ENCODE measurements at regions not wholly inside any gene's neighbourhood (a gene's known extent, or its start where the extent isn't known, plus 50 kb on each side); places are given as distances from the start of the nearest gene placed in this dataset.

GRCh38 chr7:145489609-145490008 lies 627.0 kb upstream of the CNTNAP2 start:
- no peak for TF ChIP-seq NFRKB (IDR thresholded peaks at IDR 0.05)
- TF ChIP-seq FOXA1 (IDR thresholded peaks at IDR 0.05), result no peak
- TF ChIP-seq HDGF (IDR thresholded peaks at IDR 0.05; ENCODE audit: borderline replicate concordance), result no peak
- no peak for TF ChIP-seq ELF4 (IDR thresholded peaks at IDR 0.05)
- TF ChIP-seq TARDBP (IDR thresholded peaks at IDR 0.05), result no peak
- no peak for TF ChIP-seq BHLHE40 (IDR thresholded peaks at IDR 0.05; ENCODE audit: borderline replicate concordance)
- no peak for TF ChIP-seq FOXM1 (IDR thresholded peaks at IDR 0.05; ENCODE audit: borderline replicate concordance)
- no peak for TF ChIP-seq LEF1 (IDR thresholded peaks at IDR 0.05; ENCODE audit: borderline replicate concordance)
- TF ChIP-seq ZNF384 (IDR thresholded peaks at IDR 0.05), result no peak
- TF ChIP-seq FOXK2 (IDR thresholded peaks at IDR 0.05), result no peak
- no peak for TF ChIP-seq CTBP1 (IDR thresholded peaks at IDR 0.05; ENCODE audit: borderline replicate concordance)
- TF ChIP-seq, protein P1, sequence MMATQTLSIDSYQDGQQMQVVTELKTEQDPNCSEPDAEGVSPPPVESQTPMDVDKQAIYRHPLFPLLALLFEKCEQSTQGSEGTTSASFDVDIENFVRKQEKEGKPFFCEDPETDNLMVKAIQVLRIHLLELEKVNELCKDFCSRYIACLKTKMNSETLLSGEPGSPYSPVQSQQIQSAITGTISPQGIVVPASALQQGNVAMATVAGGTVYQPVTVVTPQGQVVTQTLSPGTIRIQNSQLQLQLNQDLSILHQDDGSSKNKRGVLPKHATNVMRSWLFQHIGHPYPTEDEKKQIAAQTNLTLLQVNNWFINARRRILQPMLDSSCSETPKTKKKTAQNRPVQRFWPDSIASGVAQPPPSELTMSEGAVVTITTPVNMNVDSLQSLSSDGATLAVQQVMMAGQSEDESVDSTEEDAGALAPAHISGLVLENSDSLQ (IDR thresholded peaks at IDR 0.05), result no peak
- CTCF ChIA-PET, result no interaction called here
- POLR2A ChIA-PET, result no interaction called here
- DNase-seq (ENCODE audit: extremely low spot score), result no peak

DNA sequence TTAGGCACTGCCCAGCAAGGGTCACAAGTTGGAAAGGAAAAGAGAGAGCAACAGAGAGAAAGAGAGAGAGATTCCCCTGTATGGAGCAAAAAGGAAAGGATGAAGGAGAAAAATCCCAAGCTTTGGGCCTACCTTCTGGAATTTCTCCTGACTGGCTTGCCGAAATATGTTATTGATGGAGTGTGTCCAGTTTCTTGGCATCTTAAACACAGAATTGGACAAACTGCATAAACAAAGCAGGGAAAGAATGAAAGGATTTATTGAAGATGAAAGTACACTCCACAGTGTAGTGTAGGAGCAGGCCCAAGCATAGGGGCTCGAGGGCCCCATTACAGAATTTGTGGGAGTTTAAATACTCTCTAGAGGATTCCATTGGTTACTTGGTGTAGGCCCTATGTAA lies 627.8 kb upstream of the CNTNAP2 start:
- TF ChIP-seq CTBP1 (IDR thresholded peaks at IDR 0.05; ENCODE audit: borderline replicate concordance) (no peak), ARNT (IDR thresholded peaks at IDR 0.05) (no peak), FOXA1 (IDR thresholded peaks at IDR 0.05) (no peak), L3MBTL2 (conservative IDR thresholded peaks at IDR 0.05) (no peak), TARDBP (IDR thresholded peaks at IDR 0.05) (no peak), FOXK2 (IDR thresholded peaks at IDR 0.05) (no peak), FOXM1 (IDR thresholded peaks at IDR 0.05; ENCODE audit: borderline replicate concordance) (no peak), ELF4 (IDR thresholded peaks at IDR 0.05) (no peak), BHLHE40 (IDR thresholded peaks at IDR 0.05; ENCODE audit: borderline replicate concordance) (no peak)
- TF ChIP-seq, protein P1 (IDR thresholded peaks at IDR 0.05), result no peak
- ChIA-PET CTCF (no interaction called here), POLR2A (no interaction called here)
- DNase-seq (ENCODE audit: extremely low spot score), result no peak

DNA sequence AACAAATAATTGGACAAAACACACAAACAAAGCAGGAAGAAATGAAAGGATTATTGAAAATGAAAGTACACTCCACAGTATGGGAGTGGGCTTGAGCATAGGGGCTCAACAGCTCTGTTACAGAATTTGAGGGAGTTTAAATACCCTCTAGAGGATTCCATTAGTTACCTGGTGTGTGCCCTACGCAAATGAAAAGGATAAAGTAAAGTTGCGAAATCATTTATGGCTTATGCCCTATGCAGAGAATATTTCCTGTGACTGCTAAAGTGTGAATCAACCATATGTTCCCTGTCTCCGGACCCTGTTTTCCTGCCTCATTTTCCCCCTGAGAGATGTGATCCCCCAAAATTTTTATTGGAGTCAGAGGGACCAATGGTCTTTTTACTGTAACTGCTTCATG lies 634.6 kb upstream of the CNTNAP2 start:
- CTCF ChIA-PET, result no interaction called here
- POLR2A ChIA-PET, result no interaction called here
- TF ChIP-seq TARDBP (IDR thresholded peaks at IDR 0.05) (no peak), FOXM1 (IDR thresholded peaks at IDR 0.05; ENCODE audit: borderline replicate concordance) (no peak), L3MBTL2 (conservative IDR thresholded peaks at IDR 0.05) (no peak), CTBP1 (IDR thresholded peaks at IDR 0.05; ENCODE audit: borderline replicate concordance) (no peak), NFRKB (IDR thresholded peaks at IDR 0.05) (no peak), HDGF (IDR thresholded peaks at IDR 0.05; ENCODE audit: borderline replicate concordance) (no peak), SP1 (IDR thresholded peaks at IDR 0.05) (no peak), ARNT (IDR thresholded peaks at IDR 0.05) (no peak), BHLHE40 (IDR thresholded peaks at IDR 0.05; ENCODE audit: borderline replicate concordance) (no peak), ZNF384 (IDR thresholded peaks at IDR 0.05) (no peak), SUZ12 (IDR thresholded peaks at IDR 0.05) (no peak), ELF4 (IDR thresholded peaks at IDR 0.05) (no peak), LEF1 (IDR thresholded peaks at IDR 0.05; ENCODE audit: borderline replicate concordance) (no peak)
- TF ChIP-seq, protein P1 (IDR thresholded peaks at IDR 0.05), result no peak
- no peak for DNase-seq (ENCODE audit: extremely low spot score)

DNA sequence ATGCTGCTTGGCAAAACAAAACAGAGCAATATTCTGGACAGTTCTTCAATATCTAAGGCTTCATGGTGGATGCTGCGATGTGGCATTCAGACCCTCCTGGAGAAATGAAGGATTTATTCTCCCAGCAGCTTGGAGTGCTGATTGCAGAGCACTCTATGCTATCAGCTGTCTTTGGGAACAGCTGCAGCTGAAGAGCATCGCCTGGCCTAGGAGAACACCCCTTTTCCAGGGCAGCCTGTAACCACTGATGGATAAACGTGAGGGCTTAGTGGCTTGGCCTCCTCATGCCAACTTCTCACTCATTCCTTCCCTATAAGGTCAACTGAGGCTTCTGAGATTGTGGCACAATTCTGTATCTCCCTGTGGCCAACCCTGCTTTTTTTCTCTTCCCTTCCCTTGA lies 638.1 kb upstream of the CNTNAP2 start:
- CTCF ChIA-PET, result no interaction called here
- no peak for DNase-seq (ENCODE audit: extremely low spot score)
- POLR2A ChIA-PET, result no interaction called here
- TF ChIP-seq CTBP1 (IDR thresholded peaks at IDR 0.05; ENCODE audit: borderline replicate concordance) (no peak), SP1 (IDR thresholded peaks at IDR 0.05) (no peak), TARDBP (IDR thresholded peaks at IDR 0.05) (no peak)

DNA sequence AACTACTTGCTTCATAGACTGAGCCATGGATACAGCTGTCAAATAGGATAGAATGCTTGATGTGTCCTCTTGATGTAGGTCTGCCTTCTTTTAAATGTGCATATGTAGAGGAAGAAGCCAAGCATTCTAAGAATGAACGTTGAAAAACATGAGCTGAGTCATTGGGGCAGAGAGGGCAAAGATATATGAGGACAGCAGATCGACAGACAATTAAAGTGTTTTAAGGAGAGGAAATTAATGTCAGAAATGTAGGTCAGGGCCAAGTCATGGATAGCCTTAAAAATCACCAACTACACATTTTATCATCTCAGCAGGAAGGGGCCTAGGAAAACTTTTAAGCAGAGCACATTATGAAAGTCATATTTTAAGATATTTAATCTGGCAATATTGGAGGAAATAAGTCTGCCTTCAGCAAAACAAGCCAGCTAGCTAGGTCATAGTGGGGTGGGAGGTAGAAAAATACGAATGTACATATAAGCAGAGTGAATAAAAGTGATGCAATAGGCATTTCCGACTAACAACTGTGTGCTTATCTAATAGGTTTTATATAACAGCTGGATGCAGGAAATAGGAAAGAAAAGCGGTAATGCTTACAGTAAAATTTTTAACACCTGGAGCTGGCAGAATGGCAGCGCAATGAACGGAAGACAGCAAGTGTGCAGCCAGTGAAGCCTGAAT lies 638.3 kb upstream of the TPK1 start:
- ChIA-PET CTCF (no interaction called here), POLR2A (no interaction called here)
- no peak for DNase-seq (ENCODE audit: extremely low spot score)
- TF ChIP-seq, protein P1 (IDR thresholded peaks at IDR 0.05), result no peak
- TF ChIP-seq FOXM1 (IDR thresholded peaks at IDR 0.05; ENCODE audit: borderline replicate concordance) (no peak), BHLHE40 (IDR thresholded peaks at IDR 0.05; ENCODE audit: borderline replicate concordance) (no peak), ARNT (IDR thresholded peaks at IDR 0.05) (no peak), HDGF (IDR thresholded peaks at IDR 0.05; ENCODE audit: borderline replicate concordance) (no peak), FOXA1 (IDR thresholded peaks at IDR 0.05) (no peak), L3MBTL2 (conservative IDR thresholded peaks at IDR 0.05) (no peak), LEF1 (IDR thresholded peaks at IDR 0.05; ENCODE audit: borderline replicate concordance) (no peak), ZNF384 (IDR thresholded peaks at IDR 0.05) (no peak), NFRKB (IDR thresholded peaks at IDR 0.05) (no peak), TARDBP (IDR thresholded peaks at IDR 0.05) (no peak), FOXK2 (IDR thresholded peaks at IDR 0.05) (no peak), CTBP1 (IDR thresholded peaks at IDR 0.05; ENCODE audit: borderline replicate concordance) (no peak), SUZ12 (IDR thresholded peaks at IDR 0.05) (no peak)

DNA sequence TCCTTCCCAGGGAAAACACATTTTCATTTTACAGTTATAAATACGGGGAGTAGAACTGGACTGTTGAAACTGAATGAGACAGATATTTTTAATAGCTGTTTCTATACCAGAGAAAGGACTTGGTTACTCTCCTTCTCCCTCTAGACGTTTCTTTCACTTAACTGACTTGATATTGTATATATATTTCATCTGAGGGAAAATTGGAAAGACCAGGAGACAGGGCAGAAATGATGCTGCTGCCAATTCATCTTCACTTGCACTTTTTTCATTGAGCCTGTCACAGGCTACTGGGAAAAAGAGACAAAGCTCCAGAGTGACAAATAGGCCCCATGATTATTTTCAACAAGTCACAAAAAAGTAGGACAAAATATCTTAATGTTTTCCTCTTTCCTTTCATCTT lies 636.0 kb upstream of the TPK1 start:
- ChIA-PET POLR2A (no interaction called here), CTCF (no interaction called here)
- DNase-seq (ENCODE audit: extremely low spot score), result no peak
- TF ChIP-seq FOXK2 (IDR thresholded peaks at IDR 0.05) (no peak), SP1 (IDR thresholded peaks at IDR 0.05) (no peak), NFRKB (IDR thresholded peaks at IDR 0.05) (no peak), ARNT (IDR thresholded peaks at IDR 0.05) (no peak), CTBP1 (IDR thresholded peaks at IDR 0.05; ENCODE audit: borderline replicate concordance) (no peak), SUZ12 (IDR thresholded peaks at IDR 0.05) (no peak), ELF4 (IDR thresholded peaks at IDR 0.05) (no peak), HDGF (IDR thresholded peaks at IDR 0.05; ENCODE audit: borderline replicate concordance) (no peak), TARDBP (IDR thresholded peaks at IDR 0.05) (no peak), FOXA1 (IDR thresholded peaks at IDR 0.05) (no peak), BHLHE40 (IDR thresholded peaks at IDR 0.05; ENCODE audit: borderline replicate concordance) (no peak), L3MBTL2 (conservative IDR thresholded peaks at IDR 0.05) (no peak), LEF1 (IDR thresholded peaks at IDR 0.05; ENCODE audit: borderline replicate concordance) (no peak)
